ENCODE measurements at regions not wholly inside any gene's neighbourhood (a gene's known extent, or its start where the extent isn't known, plus 50 kb on each side); places are given as distances from the start of the nearest gene placed in this dataset.
A peak's percentile ranks its signal among the peaks of the same experiment; 100 is the strongest.
"Not testable (repeated sequence)": the region's sequence is repeated elsewhere in the genome, so short reads cannot be mapped to it uniquely, and the experiment has no call there.

- peak; percentile 59 for DNase-seq (ENCODE audit: low read depth)
Measured at GRCh38 chr10:87416892-87417291, 59.3 kb downstream of the NUTM2D start.

- DNase-seq (ENCODE audit: low read depth), result not testable (repeated sequence)
Measured at GRCh38 chr10:87422641-87423040, 65.1 kb downstream of the NUTM2D start.

GRCh38 chr10:87424697-87425373 is 67.3 kb downstream of the NUTM2D start:
- not testable (repeated sequence) for DNase-seq (ENCODE audit: low read depth)

- DNase-seq (ENCODE audit: low read depth), result not testable (repeated sequence)
Measured at GRCh38 chr10:87433836-87434235, 70.9 kb upstream of the MINPP1 start.

GRCh38 chr10:87435295-87435826 is 69.3 kb upstream of the MINPP1 start:
- DNase-seq (ENCODE audit: low read depth), result not testable (repeated sequence)

- not testable (repeated sequence) for DNase-seq (ENCODE audit: low read depth)
Measured at GRCh38 chr10:87436104-87436503, 68.6 kb upstream of the MINPP1 start.

GRCh38 chr10:87437450-87437849 is 67.2 kb upstream of the MINPP1 start:
- peak; percentile 80 for DNase-seq (ENCODE audit: low read depth)
